ENCODE measurements at regions not wholly inside any gene's neighbourhood (a gene's known extent, or its start where the extent isn't known, plus 50 kb on each side); places are given as distances from the start of the nearest gene placed in this dataset.

GRCh38 chr10:110365356-110366143, 60.8 kb upstream of the SMNDC1 start:
- H3K9ac ChIP-seq (ENCODE audit: low read length), result no peak overlapping the region
- TF ChIP-seq SMC3 (conservative IDR thresholded peaks at IDR 0.05; ENCODE audit: poor library complexity) (no peak), MXI1 (conservative IDR thresholded peaks at IDR 0.05; ENCODE audit: poor library complexity, severe bottlenecking) (no peak), POLR2AphosphoS5 (IDR thresholded peaks at IDR 0.05) (no peak), TAF1 (IDR thresholded peaks at IDR 0.05; ENCODE audit: low read depth) (no peak), REST (IDR thresholded peaks at IDR 0.05; ENCODE audit: borderline replicate concordance) (no peak), EP300 (conservative IDR thresholded peaks at IDR 0.05; ENCODE audit: poor library complexity, severe bottlenecking) (no peak), CTCF (IDR thresholded peaks at IDR 0.05; ENCODE audit: poor library complexity, severe bottlenecking) (no peak), EZH2 (IDR thresholded peaks at IDR 0.05; ENCODE audit: borderline replicate concordance, insufficient read depth, low read length, poor library complexity, severe bottlenecking) (no peak), RAD21 (conservative IDR thresholded peaks at IDR 0.05) (no peak)
- no peak overlapping the region for H3K27ac ChIP-seq (ENCODE audit: low read length)
- H3K27me3 ChIP-seq (ENCODE audit: insufficient read depth, low read depth, low read length), result no peaks in the 10 kb centered on the region
- H3K9me2 ChIP-seq (ENCODE audit: insufficient read depth, low read length), result no peaks in the 10 kb centered on the region
- no peak overlapping the region for H3K4me3 ChIP-seq (ENCODE audit: low read length)
- no peaks in the 10 kb centered on the region for H4K20me1 ChIP-seq (ENCODE audit: insufficient read depth)
- H3K36me3 ChIP-seq (ENCODE audit: insufficient read depth, low read length), result no peaks in the 10 kb centered on the region
- no peaks in the 10 kb centered on the region for H3K9me3 ChIP-seq (ENCODE audit: low read length)
- no peak overlapping the region for H3K4me2 ChIP-seq (ENCODE audit: low read length)
- H3F3A ChIP-seq (ENCODE audit: insufficient read depth, low read length, poor library complexity, severe bottlenecking), result no peaks in the 10 kb centered on the region
- H3K79me2 ChIP-seq (replicated peaks; ENCODE audit: insufficient read depth, low read length), result no peaks in the 10 kb centered on the region
- H2AFZ ChIP-seq (ENCODE audit: low read depth, low read length), result no peak overlapping the region

- no peaks in the 10 kb centered on the region for H3F3A ChIP-seq (ENCODE audit: insufficient read depth, low read length, poor library complexity, severe bottlenecking)
- H3K27ac ChIP-seq (ENCODE audit: low read length), result no peak overlapping the region
- no peaks in the 10 kb centered on the region for H3K36me3 ChIP-seq (ENCODE audit: insufficient read depth, low read length)
- no peak overlapping the region for H3K4me3 ChIP-seq (ENCODE audit: low read length)
- H3K9me2 ChIP-seq (ENCODE audit: insufficient read depth, low read length), result no peaks in the 10 kb centered on the region
- H3K9ac ChIP-seq (ENCODE audit: low read length), result no peak overlapping the region
- TF ChIP-seq SMC3 (conservative IDR thresholded peaks at IDR 0.05; ENCODE audit: poor library complexity), result no peak
- TF ChIP-seq EZH2 (IDR thresholded peaks at IDR 0.05; ENCODE audit: borderline replicate concordance, insufficient read depth, low read length, poor library complexity, severe bottlenecking), result no peak
- TF ChIP-seq POLR2AphosphoS5 (IDR thresholded peaks at IDR 0.05), result no peak
- TF ChIP-seq MXI1 (conservative IDR thresholded peaks at IDR 0.05; ENCODE audit: poor library complexity, severe bottlenecking), result no peak
- no peak for TF ChIP-seq REST (IDR thresholded peaks at IDR 0.05; ENCODE audit: borderline replicate concordance)
- TF ChIP-seq CTCF (IDR thresholded peaks at IDR 0.05; ENCODE audit: poor library complexity, severe bottlenecking), result no peak
- TF ChIP-seq RAD21 (conservative IDR thresholded peaks at IDR 0.05), result no peak
- no peak for TF ChIP-seq TAF1 (IDR thresholded peaks at IDR 0.05; ENCODE audit: low read depth)
- no peak for TF ChIP-seq EP300 (conservative IDR thresholded peaks at IDR 0.05; ENCODE audit: poor library complexity, severe bottlenecking)
- H3K27me3 ChIP-seq (ENCODE audit: insufficient read depth, low read depth, low read length), result no peaks in the 10 kb centered on the region
- H2AFZ ChIP-seq (ENCODE audit: low read depth, low read length), result no peak overlapping the region
- H3K79me2 ChIP-seq (replicated peaks; ENCODE audit: insufficient read depth, low read length), result no peaks in the 10 kb centered on the region
- H4K20me1 ChIP-seq (ENCODE audit: insufficient read depth), result no peaks in the 10 kb centered on the region
- H3K9me3 ChIP-seq (ENCODE audit: low read length), result no peaks in the 10 kb centered on the region
- H3K4me2 ChIP-seq (ENCODE audit: low read length), result no peak overlapping the region
Observed at GRCh38 chr10:110366635-110367034, 61.9 kb upstream of the SMNDC1 start.

All from neural cell (in vitro differentiated cells).